HCEC 1CT (cell line): ENCODE measurements at regions not wholly inside any gene's neighbourhood (a gene's known extent, or its start where the extent isn't known, plus 50 kb on each side); places are given as distances from the start of the nearest gene placed in this dataset.

ENCODE experiments used
- DNase-seq: peaks from one replicate; pipeline ENCODE4 v3.0.0-alpha.2; 2017

- no peak for DNase-seq
Observed at GRCh38 chr5:87499478-87500410, 87.0 kb upstream of the CCNH start.
